IPS DF 4.7 (cell line): ENCODE measurements at regions not wholly inside any gene's neighbourhood (a gene's known extent, or its start where the extent isn't known, plus 50 kb on each side); places are given as distances from the start of the nearest gene placed in this dataset.
"Not testable (repeated sequence)": the region's sequence is repeated elsewhere in the genome, so short reads cannot be mapped to it uniquely, and the experiment has no call there.

Source experiments
- DNase-seq: peaks from one replicate; pipeline ENCODE4 v3.0.0-alpha.2; 2013; ENCODE audit warnings: low spot score; ENCODE audit errors: extremely low read depth

GRCh38 chr2:2512931-2513330 lies 181.9 kb upstream of the MYT1L start:
- DNase-seq = no peak

GRCh38 chr2:2507417-2507997 lies 176.4 kb upstream of the MYT1L start:
- no peak for DNase-seq

- DNase-seq = no peak
These were observed 175.5 kb upstream of the MYT1L start for GRCh38 chr2:2506536-2506935.

- DNase-seq = no peak
These were observed 174.5 kb upstream of the MYT1L start for GRCh38 chr2:2505604-2506003.

GRCh38 chr2:2503864-2504418 lies 172.9 kb upstream of the MYT1L start:
- no peak for DNase-seq

GRCh38 chr2:2502201-2502549 lies 171.1 kb upstream of the MYT1L start:
- DNase-seq = no peak

GRCh38 chr2:2501454-2502200 lies 170.6 kb upstream of the MYT1L start:
- no peak for DNase-seq

- DNase-seq = no peak
These were observed 164.5 kb upstream of the MYT1L start for GRCh38 chr2:2495606-2496005.

- no peak for DNase-seq
These were observed 162.4 kb upstream of the MYT1L start for GRCh38 chr2:2493496-2493895.

- DNase-seq = no peak
These were observed 161.7 kb upstream of the MYT1L start for GRCh38 chr2:2492800-2493199.

GRCh38 chr2:2491964-2492363 lies 160.9 kb upstream of the MYT1L start:
- DNase-seq = no peak

- DNase-seq = no peak
These were observed 153.2 kb upstream of the MYT1L start for GRCh38 chr2:2484301-2484700.

GRCh38 chr2:2482851-2483250 lies 151.8 kb upstream of the MYT1L start:
- no peak for DNase-seq

- no peak for DNase-seq
These were observed 141.8 kb upstream of the MYT1L start for GRCh38 chr2:2472881-2473280.

- no peak for DNase-seq
These were observed 141.0 kb upstream of the MYT1L start for GRCh38 chr2:2472044-2472443.

GRCh38 chr2:2466534-2466933 lies 135.5 kb upstream of the MYT1L start:
- no peak for DNase-seq

GRCh38 chr2:2464643-2465042 lies 133.6 kb upstream of the MYT1L start:
- DNase-seq = no peak

GRCh38 chr2:2464094-2464493 lies 133.0 kb upstream of the MYT1L start:
- no peak for DNase-seq

- no peak for DNase-seq
These were observed 125.6 kb upstream of the MYT1L start for GRCh38 chr2:2456721-2457120.

GRCh38 chr2:2455151-2455550 lies 124.1 kb upstream of the MYT1L start:
- no peak for DNase-seq

- DNase-seq = no peak
These were observed 121.9 kb upstream of the MYT1L start for GRCh38 chr2:2452961-2453360.

GRCh38 chr2:2451275-2451674 lies 120.2 kb upstream of the MYT1L start:
- not testable (repeated sequence) for DNase-seq

GRCh38 chr2:2448178-2448577 lies 117.1 kb upstream of the MYT1L start:
- no peak for DNase-seq
